ENCODE measurements at regions not wholly inside any gene's neighbourhood (a gene's known extent, or its start where the extent isn't known, plus 50 kb on each side); places are given as distances from the start of the nearest gene placed in this dataset.
A peak's percentile ranks its signal among the peaks of the same experiment; 100 is the strongest.
"Not testable (repeated sequence)": the region's sequence is repeated elsewhere in the genome, so short reads cannot be mapped to it uniquely, and the experiment has no call there.

DNA sequence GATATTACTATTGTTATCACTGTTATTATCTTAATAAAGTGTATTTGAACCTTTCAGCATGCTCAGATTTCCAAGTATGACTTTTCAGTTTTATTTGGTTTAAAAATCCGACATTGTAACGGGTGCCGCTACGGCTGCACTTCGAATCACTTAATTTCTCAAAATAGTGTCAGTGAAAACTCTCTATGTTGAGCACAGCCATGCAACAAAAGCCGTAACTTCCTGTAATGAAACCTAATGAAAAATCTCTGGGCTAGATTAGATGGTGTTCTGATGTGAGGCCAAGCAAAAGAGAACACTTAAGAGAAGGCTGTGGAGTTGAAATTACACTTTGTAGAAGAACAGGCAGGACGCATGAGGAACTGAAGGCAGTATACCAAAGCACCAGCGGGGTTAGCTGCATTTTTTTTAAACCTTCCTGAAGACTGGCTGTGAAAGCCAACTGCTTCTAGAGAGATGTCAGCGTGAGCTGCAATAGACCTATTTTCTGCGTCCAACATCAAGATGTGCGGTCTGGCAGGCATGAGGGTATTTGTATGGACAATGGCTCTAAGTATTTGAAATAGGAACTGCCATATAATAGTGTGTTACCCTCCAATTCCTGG, 1545.0 kb upstream of the GOT2 start:
- intact Hi-C loops (cut with DNase I) = no loop called here
- DNase-seq = no peak

DNA sequence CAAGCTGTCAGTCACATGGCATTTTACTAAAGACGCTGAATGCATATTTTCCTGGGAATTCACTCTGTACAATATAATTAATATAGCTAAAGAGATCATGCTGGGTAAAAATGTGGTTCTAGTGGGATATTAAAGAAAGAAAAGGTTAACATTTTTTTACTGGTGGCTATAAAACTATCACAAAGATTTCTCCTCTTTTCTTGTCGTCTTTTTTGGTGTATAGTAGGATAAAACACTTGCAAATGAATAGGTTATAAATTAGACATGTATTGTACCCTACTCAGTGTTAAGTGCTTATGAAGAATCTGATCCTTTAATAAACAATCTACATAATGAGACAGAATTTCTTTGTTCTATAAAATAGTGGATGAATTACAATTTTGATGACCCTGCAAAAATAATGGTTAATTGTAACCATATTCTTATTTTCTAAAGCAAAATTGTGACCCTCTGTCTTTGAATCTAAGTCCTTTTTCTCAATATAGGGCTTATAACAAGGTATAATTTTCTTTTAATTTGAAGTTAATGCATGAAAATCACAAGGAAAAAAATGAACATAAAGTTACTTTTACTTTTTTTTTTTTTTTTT, 1540.4 kb upstream of the GOT2 start:
- DNase-seq = no peak
- intact Hi-C loops (cut with DNase I) = no loop called here

DNA sequence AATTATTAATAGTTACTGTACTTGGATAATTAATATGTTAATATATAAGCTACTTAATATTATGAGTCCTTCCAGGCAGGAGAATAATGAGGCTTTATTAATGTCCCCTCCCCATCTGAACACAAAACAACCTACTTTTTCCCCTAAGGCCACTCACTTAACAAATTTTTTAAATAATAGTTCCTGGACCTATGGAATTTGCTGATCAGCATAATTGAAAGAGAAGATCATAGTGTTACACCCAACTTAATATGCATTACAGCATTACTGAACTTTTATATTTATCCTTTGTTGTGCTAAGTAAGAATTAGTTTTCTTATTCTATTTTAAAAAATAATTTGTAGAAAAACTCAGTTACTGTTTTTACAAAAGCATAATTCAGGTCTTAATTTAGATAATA, 1537.7 kb upstream of the GOT2 start:
- no peak for DNase-seq
- intact Hi-C loops (cut with DNase I) = no loop called here

DNA sequence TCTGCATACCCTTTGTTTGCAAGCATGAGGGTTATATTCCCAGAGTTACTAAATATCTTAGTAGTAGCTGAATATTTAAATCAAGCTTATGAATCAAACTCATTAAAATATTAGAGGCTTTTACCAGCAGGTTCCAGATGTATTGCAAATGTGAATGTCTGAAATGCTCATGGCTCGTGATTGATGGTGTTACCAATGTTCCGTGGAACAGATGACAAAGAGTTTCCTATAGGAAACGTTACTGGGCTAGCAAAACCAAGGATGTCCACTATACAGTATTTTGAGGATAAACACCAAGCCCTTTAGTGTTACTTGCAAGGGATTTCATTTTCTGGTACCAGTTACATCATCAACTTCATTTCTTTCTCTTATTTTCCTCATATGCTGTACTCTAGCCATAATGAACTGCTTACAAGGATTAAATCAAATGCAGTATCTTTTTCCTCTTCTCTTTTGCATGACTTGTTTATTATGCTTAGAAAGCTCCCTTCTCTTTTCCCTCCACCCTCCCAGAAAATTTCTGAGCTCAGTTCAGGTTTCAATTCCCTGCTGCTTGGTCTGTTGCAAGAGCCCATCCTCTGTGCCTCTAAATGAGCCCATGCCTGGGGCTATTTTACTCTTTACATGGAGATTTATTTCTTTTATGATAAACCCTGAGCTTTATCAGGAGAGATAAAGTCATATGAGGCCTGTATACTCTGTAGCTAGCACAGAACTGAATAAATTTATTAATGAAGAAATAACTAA, 1537.1 kb upstream of the GOT2 start:
- no peak for DNase-seq
- intact Hi-C loops (cut with DNase I) = no loop called here

DNA sequence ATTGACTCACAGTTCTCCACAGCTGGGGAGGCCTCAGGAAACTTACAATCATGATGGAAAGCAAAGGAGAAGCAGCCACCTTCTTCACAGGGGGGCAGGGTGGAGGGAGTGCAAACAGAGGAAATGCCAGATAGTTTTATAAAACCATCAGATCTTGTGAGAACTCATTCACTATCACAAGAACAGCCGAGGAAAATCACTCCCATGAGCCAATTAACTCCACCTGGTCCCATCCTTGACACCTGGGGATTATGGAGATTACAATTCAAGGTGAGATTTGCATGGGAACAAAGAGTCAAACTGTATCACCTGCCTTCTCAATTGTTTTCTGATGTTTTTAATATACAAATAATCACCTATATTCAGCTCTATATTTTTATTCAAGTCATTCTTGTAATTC, 1527.3 kb upstream of the GOT2 start:
- no peak for DNase-seq
- intact Hi-C loops (cut with DNase I) = no loop called here

DNA sequence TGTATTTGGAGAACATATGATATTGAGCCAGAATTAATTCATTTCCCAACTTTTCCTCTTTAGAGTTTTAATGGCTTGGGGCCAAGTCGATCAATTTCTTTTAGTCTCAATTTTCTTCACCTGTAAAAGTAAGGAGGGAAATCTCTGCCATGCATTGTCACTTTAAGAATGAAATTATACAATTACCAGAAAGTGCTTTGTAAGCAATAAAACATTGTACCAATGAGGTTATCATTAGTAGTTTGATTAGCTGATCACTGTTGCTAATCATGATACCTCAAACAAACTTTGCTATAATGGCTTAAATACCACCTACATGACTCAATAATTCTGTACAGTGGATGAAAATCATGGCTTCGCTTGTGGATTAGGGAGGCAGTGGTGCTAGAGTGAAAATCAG, 1525.8 kb upstream of the GOT2 start:
- intact Hi-C loops (cut with DNase I) = no loop called here
- no peak for DNase-seq

DNA sequence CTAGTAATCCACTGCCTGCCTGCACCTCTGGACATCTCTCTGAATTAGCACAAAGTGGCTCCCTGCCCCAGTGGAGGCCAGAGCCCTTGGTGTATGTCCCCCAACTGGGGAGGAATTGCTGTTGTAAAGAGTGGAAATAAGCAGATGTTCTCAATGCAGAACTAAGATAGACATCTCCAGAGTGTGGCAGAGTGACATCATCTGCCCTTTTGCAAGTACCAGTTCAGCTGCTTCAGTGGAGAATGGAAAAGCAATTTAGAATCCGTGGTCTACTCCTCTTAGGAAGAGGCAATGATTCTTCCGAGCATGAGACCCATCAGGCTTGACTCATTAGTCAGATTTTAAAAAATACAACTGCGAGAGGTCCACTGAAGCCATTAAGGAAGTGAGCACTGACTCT, 1512.0 kb upstream of the GOT2 start:
- DNase-seq = no peak
- intact Hi-C loops (cut with DNase I) = no loop called here

DNA sequence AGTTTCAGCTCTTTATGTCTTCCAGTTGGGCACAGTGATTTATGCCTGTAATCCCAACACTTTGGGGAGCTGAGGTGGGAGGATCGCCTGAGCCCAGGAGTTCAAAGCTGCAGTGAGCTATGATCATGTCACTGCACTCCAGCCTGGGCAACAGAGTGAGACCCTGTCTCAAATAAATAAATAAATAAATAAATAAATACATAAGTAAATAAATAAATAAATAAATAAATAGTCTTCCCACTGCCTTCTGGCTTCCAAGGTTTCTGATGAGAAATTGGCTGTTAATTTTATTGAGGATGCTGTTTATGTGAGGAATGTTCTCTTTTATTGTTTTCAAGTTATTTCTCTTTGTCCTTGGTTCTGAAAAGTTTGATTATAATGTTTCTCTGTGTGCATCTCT, 1507.6 kb upstream of the GOT2 start:
- intact Hi-C loops (cut with DNase I) = no loop called here
- DNase-seq = no peak

DNA sequence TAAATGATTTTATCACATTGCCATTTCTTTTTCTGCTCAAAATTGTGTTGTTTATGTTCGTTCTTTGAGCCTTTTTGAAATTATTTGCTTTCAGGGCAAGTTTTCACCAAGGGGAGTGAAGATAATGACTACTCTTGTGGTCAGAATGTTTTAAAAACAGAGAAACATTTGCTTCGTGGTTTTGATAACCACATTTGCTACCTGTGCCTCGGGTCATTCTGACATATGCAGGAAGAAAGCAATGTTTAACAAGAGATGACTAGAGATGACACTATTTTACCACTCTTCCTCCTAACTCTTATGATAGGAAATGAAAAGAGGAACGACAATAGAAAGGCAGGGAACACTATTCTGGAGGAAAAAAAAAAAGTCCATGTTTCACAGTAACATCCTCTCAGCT, 1496.5 kb upstream of the GOT2 start:
- no peak for DNase-seq
- intact Hi-C loops (cut with DNase I) = no loop called here

DNA sequence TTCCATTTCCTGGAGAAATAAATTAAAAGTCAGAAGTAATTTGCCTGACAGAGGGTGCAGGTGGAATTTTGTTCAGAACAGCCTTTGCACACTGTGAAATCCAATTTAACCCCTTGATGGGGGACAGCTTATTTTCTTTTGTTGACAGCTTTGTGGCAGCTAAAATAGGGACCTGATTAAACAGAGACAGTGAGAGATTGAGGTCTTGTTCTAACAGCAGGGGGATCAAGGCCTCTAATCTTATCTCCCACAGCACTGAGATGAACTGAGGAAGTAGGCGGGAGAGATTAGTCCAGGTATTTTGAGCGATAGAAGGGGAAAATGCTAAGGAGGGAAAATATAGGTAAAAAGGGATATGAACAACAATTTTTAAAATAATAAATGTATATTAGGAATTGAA, 1491.4 kb upstream of the GOT2 start:
- DNase-seq = no peak
- intact Hi-C loops (cut with DNase I) = no loop called here

DNA sequence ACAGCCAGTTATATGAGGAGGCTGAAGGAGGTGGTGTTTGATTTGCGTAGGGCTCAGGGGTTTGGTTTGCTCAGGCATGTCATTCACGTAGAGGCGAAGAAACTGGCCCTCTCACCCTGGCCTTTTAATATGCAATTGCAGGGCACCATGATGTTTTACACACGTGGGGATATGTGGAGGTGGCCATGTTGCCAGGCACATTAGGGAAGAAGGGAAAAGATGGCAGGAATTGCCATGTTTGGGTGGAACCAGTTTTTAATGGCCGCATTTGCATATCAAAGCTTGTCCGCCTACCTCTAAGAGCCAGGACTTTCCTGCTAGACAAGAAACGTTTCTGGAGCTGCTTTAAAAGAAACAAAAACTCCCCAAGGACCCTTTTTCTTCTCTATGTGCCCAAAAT, 1483.7 kb upstream of the GOT2 start:
- intact Hi-C loops (cut with DNase I) = no loop called here
- no peak for DNase-seq

DNA sequence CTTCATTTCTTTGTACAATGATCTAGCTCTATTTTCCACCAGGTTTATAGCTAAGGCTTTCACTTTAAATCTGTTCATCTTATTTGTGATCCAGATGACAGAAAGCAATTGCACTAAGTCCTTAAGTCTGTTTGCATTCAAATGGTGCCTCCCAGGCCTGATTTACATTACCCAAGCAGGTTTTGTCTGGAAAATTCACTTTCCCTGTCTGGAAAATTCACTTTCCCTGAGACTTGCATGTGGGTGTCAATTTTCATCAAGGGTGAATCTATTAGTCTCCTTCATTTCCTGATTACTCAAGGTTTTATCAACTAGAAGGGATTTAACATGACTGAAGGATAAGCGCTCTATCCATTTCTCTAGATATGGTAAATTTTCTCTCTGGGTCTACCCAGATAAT, 1480.2 kb upstream of the GOT2 start:
- intact Hi-C loops (cut with DNase I) = no loop called here
- no peak for DNase-seq

DNA sequence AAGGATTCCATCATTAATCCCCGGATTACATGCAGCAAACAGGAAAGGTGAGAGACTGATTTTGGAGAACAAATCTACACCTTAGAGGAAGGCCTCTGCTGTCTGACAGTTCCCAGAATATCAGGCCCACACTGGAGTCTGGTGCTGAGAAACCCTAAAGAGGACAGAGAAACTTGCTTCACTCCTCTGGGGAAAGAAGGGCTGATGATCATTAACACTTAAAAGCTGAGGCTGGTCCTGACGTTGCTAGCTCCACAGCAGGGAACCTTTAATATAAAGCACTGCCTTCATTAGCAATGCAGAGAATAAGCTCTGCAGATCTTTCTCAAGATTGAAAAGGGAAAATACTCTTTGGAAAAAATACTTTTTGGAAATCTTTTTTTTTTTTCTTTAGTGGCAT, 1472.4 kb upstream of the GOT2 start:
- DNase-seq = no peak
- intact Hi-C loops (cut with DNase I) = no loop called here

DNA sequence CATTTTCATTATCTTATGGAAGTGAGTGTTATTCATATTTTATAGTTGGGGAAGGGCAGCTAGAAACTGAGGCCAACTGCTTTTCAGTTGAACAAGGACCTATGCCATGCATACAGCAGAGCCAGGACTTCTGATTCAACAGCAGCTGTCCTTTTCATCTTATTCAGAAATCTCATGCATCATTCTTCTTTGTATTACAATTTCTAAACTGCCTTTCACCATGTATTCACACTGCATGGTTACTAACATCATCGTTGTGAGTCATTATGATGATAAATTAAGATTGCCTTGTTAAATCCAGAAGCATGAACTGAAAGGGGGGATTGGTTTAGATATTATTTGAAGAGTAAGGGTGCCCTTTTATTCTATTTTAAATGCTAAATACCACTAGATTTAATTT, 1470.1 kb upstream of the GOT2 start:
- no peak for DNase-seq
- intact Hi-C loops (cut with DNase I) = no loop called here

DNA sequence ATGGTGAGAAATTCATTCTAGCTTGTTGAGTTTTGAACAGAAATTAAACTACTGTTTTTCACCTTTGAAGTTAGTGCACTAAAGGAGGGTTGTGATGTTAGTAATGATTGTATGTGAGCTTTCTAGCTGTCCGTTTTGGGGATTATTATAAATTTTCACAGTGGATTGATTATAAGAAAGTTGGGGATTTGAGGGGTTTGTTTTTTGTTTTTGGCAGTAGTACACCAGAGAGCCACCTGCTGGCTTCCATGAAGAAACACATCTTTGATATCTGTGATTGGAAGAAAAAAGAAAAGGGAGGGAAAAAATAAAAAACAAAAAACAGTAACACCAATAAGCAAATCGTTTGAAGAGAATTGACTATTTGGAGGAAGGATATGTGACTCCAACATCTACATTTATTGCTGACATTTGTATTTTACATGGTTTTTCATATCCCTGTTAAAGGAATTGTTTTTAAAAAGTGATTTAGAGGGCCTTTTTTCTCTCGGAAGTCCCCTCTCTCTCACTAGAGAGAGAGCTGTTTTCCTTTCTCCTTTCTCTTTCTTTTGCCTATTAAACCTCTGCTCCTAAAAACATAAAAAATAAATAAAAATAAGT, 1469.5 kb upstream of the GOT2 start:
- intact Hi-C loops (cut with DNase I) = no loop called here
- DNase-seq = peak in 5 of 42 donors; percentile 2 to 17 (median 14)

DNA sequence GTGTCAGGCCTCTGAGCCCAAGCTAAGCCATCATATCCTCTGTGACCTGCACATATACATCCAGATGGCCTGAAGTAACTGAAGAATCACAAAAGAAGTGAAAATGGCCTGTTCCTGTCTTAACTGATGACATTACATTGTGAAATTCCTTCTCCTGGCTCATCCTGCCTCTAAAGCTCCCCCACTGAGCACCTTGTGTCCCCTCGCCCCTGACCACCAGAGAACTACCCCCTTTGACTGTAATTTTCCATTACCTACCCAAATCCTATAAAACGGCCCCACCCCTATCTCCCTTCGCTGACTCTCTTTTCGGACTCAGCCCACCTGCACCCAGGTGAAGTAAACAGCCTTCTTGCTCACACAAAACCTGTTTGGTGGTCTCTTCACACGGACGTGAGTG, 1466.6 kb upstream of the GOT2 start:
- DNase-seq; intact Hi-C loops (cut with DNase I): not testable (repeated sequence)

DNA sequence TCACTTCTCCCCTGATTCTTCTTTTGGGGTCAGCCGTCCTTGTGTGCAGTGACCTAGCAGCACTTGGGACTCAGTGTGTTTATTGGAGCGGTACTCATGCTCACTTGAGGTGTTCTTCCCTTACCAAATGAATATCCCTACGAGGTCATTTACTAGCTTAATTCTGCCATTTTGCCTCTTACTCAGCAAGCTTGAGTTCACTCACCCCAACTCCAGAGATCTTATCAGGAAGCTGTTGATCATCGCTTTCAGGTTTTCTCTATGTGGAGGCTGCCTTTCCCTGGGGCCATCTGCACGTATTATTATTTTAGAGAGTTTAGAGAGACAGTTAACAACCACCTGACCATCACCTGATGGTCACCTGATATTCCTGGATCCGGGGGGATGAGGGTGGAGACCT, 1466.0 kb upstream of the GOT2 start:
- no peak for DNase-seq
- intact Hi-C loops (cut with DNase I) = no loop called here

DNA sequence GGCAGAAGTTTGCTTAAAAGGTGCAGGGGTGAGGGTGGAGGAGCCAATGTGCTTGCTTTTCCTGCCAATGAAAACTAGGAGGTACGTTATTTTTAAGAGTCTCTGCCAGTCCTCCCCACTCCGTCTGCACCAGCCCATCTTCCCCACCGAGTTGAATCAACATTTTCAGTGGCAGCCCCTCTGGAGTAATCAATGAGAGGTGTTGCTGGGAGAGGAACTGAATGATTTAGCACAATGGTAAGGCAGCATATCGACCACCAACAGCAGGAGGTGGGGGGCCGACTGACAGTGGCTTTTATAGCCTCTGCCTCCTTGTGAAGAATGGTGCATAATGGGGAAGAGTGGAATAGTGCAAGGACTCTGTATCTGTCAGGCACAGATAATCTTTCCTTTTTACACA, 1465.0 kb upstream of the GOT2 start:
- intact Hi-C loops (cut with DNase I) = no loop called here
- DNase-seq = no peak

DNA sequence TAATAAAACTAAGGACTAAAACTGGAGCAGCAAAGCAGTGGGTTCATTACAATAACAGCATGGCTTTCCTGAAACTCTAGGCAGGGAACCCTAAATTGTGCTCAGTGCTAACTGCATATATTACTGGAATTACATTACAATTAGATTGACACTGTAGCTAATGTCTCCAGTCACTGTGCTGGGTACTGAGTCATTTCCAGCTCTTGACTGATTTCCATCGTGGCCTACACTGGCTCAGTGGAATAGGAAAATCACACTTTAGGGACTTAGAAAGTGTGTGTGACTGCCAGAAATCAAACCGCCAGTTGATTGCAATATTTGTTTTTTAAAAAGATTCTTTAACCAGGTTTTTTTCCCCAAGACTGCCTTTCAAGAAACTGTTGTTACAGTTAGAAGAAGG, 1447.4 kb upstream of the GOT2 start:
- intact Hi-C loops (cut with DNase I) = no loop called here
- DNase-seq = peak in 2 of 42 donors; percentile 7 to 17

DNA sequence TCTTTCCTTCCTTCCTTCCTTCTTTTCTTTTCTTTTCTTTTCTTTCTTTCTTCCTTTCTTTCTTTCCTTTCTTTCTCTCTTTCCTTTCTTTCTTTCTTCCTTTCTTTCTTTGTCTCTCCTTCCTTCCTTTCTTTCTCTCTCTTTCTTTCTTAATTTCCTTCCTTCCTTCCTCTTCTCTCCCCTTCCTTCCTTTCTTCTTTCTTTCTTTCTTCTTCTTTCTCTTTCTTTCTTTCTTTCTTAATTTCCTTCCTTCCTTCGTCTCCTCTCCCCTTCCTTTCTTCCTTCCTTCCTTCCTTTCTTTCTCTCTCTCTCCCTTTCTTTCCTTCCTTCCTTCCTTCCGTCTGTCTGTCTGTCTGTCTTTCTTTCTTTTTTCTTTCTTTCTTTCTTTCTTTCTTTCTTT, 1446.5 kb upstream of the GOT2 start:
- intact Hi-C loops (cut with DNase I) = no loop called here
- DNase-seq = no peak

DNA sequence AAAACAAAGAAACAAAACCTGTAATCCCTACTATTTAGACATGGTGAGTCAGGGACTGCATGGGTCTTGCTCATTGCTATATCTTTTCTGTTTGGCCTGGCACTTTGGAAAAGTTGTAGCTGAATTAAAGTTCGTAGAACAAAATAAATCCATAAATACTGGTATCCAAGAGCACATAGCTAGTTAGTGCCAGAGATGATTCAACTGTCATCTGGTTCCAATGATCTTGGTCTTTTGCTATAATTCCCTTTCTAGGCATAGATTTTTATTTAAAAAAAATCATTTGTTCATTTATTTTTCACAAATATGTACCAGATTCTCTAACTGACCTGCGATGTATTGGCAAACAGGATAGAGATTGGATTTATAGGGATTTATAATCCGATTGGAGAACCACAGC, 1436.1 kb upstream of the GOT2 start:
- no peak for DNase-seq

More for the DNA sequence above, 1436.1 kb upstream of the GOT2 start:
- intact Hi-C loops (cut with DNase I) = no loop called here

All from head of caudate nucleus (tissue), 42 donors.